Left renal pelvis (tissue), 4 donors: ENCODE measurements at regions not wholly inside any gene's neighbourhood (a gene's known extent, or its start where the extent isn't known, plus 50 kb on each side); places are given as distances from the start of the nearest gene placed in this dataset.
"Not testable (repeated sequence)": the region's sequence is repeated elsewhere in the genome, so short reads cannot be mapped to it uniquely, and the experiment has no call there.

ENCODE experiments used
- DNase-seq, 4 donors: peaks; one replicate each; pipeline ENCODE4 v3.0.0-alpha.2; 2013; ENCODE audit warnings: low read depth in 4 of 4, low spot score in 3 of 4

- DNase-seq = no peak
Measured at GRCh38 chr9:89670801-89671434, 66.1 kb downstream of the GADD45G start.

GRCh38 chr9:89674667-89675057 is 69.8 kb downstream of the GADD45G start:
- DNase-seq = no peak

GRCh38 chr9:89675058-89675742 is 70.4 kb downstream of the GADD45G start:
- DNase-seq = no peak

- DNase-seq = no peak
Measured at GRCh38 chr9:89676281-89676680, 71.5 kb downstream of the GADD45G start.

- DNase-seq = no peak
Measured at GRCh38 chr9:89677702-89678395, 73.0 kb downstream of the GADD45G start.

- no peak for DNase-seq
Measured at GRCh38 chr9:89678396-89679015, 73.7 kb downstream of the GADD45G start.

- DNase-seq = no peak
Measured at GRCh38 chr9:89679016-89679415, 74.2 kb downstream of the GADD45G start.

GRCh38 chr9:89679581-89679980 is 74.8 kb downstream of the GADD45G start:
- no peak for DNase-seq

GRCh38 chr9:89680547-89681467 is 76.0 kb downstream of the GADD45G start:
- no peak for DNase-seq

- not testable (repeated sequence) for DNase-seq
Measured at GRCh38 chr9:89681468-89681859, 76.7 kb downstream of the GADD45G start.

- DNase-seq = no peak
Measured at GRCh38 chr9:89683626-89684025, 78.8 kb downstream of the GADD45G start.

- DNase-seq = no peak
Measured at GRCh38 chr9:89684218-89684617, 79.4 kb downstream of the GADD45G start.

- no peak for DNase-seq
Measured at GRCh38 chr9:89684912-89685636, 80.3 kb downstream of the GADD45G start.

GRCh38 chr9:89685698-89686097 is 80.9 kb downstream of the GADD45G start:
- no peak for DNase-seq

- no peak for DNase-seq
Measured at GRCh38 chr9:89686126-89686525, 81.3 kb downstream of the GADD45G start.

- no peak for DNase-seq
Measured at GRCh38 chr9:89686621-89687020, 81.8 kb downstream of the GADD45G start.

- DNase-seq = no peak
Measured at GRCh38 chr9:89687188-89687587, 82.4 kb downstream of the GADD45G start.

- no peak for DNase-seq
Measured at GRCh38 chr9:89687848-89688247, 83.0 kb downstream of the GADD45G start.

- DNase-seq = not testable (repeated sequence)
Measured at GRCh38 chr9:89689321-89689720, 84.5 kb downstream of the GADD45G start.
